ENCODE measurements at regions not wholly inside any gene's neighbourhood (a gene's known extent, or its start where the extent isn't known, plus 50 kb on each side); places are given as distances from the start of the nearest gene placed in this dataset.

DNA sequence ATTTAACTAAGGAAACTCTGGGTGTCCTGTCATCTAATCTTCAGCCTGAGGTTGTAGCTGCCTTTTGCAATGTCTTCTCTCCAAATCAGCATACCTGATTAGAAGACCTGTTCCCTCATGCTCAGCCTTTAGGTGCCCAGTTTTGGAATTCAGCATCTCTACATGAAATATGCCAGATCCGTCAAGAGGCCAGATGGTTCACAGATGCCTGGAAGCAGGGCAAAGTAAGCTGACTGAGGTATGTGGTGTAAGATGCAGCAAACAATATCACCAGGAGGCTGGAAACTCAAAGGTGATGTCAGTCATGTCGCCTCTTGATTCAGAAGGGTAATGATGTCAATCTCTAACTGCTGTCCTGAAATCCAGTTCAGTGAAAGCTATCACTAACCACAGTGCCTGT lies 324.4 kb downstream of the PRELID2 start:
- ChIA-PET POLR2A (ENCODE audit: low non-redundant PET) (no interaction called here), CTCF (no interaction called here)
- intact Hi-C loops (cut with micrococcal nuclease; ENCODE audit: unreplicated experiment) = no loop called here
- Histone ChIP-seq H3K36me3 (ENCODE audit: insufficient read depth, low read length, poor library complexity, severe bottlenecking) (no peaks in the 10 kb centered on the region), H3K27me3 (replicated peaks; ENCODE audit: insufficient read depth, low read depth, low read length, poor library complexity) (no peaks in the 10 kb centered on the region), H3K4me1 (ENCODE audit: insufficient read depth, low read length, poor library complexity, severe bottlenecking) (peaks cover 31% of the 10 kb centered on the region), H3K4me3 (ENCODE audit: low read depth, low read length, poor library complexity, severe bottlenecking) (no peak overlapping the region), H3K27ac (ENCODE audit: low read depth, low read length, poor library complexity, severe bottlenecking) (no peak overlapping the region), H3K9me3 (ENCODE audit: low read depth, low read length, poor library complexity, severe bottlenecking) (no peaks in the 10 kb centered on the region)
- BruUV-seq (replicated peaks) = no TSS peak
- no peak for DNase-seq (ENCODE audit: low spot score)
- TF ChIP-seq, protein P1, sequence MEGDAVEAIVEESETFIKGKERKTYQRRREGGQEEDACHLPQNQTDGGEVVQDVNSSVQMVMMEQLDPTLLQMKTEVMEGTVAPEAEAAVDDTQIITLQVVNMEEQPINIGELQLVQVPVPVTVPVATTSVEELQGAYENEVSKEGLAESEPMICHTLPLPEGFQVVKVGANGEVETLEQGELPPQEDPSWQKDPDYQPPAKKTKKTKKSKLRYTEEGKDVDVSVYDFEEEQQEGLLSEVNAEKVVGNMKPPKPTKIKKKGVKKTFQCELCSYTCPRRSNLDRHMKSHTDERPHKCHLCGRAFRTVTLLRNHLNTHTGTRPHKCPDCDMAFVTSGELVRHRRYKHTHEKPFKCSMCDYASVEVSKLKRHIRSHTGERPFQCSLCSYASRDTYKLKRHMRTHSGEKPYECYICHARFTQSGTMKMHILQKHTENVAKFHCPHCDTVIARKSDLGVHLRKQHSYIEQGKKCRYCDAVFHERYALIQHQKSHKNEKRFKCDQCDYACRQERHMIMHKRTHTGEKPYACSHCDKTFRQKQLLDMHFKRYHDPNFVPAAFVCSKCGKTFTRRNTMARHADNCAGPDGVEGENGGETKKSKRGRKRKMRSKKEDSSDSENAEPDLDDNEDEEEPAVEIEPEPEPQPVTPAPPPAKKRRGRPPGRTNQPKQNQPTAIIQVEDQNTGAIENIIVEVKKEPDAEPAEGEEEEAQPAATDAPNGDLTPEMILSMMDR (conservative IDR thresholded peaks at IDR 0.05; ENCODE audit: low read depth, low read length) = no peak
- TF ChIP-seq EZH2 (IDR thresholded peaks at IDR 0.05; ENCODE audit: borderline replicate concordance, low read depth, low read length, poor library complexity, severe bottlenecking) = no peak

GRCh38 chr5:145510324-145510723 lies 324.8 kb downstream of the PRELID2 start:
- Histone ChIP-seq H3K4me1 (ENCODE audit: insufficient read depth, low read length, poor library complexity, severe bottlenecking) (peaks cover 31% of the 10 kb centered on the region), H3K27me3 (replicated peaks; ENCODE audit: insufficient read depth, low read depth, low read length, poor library complexity) (no peaks in the 10 kb centered on the region), H3K36me3 (ENCODE audit: insufficient read depth, low read length, poor library complexity, severe bottlenecking) (no peaks in the 10 kb centered on the region), H3K27ac (ENCODE audit: low read depth, low read length, poor library complexity, severe bottlenecking) (no peak overlapping the region), H3K4me3 (ENCODE audit: low read depth, low read length, poor library complexity, severe bottlenecking) (no peak overlapping the region), H3K9me3 (ENCODE audit: low read depth, low read length, poor library complexity, severe bottlenecking) (no peaks in the 10 kb centered on the region)
- intact Hi-C loops (cut with micrococcal nuclease; ENCODE audit: unreplicated experiment) = no loop called here
- ChIA-PET CTCF (no interaction called here), POLR2A (ENCODE audit: low non-redundant PET) (no interaction called here)
- no peak for TF ChIP-seq EZH2 (IDR thresholded peaks at IDR 0.05; ENCODE audit: borderline replicate concordance, low read depth, low read length, poor library complexity, severe bottlenecking)
- TF ChIP-seq, protein P1 (conservative IDR thresholded peaks at IDR 0.05; ENCODE audit: low read depth, low read length) = no peak
- no TSS peak for BruUV-seq (replicated peaks)
- peak; percentile 29 for DNase-seq (ENCODE audit: low spot score)

GRCh38 chr5:145509336-145510136 lies 325.6 kb downstream of the PRELID2 start:
- POLR2A ChIA-PET (ENCODE audit: low non-redundant PET) = no interaction called here

More at GRCh38 chr5:145509336-145510136, 325.6 kb downstream of the PRELID2 start:
- no peak overlapping the region for H3K4me3 ChIP-seq (ENCODE audit: low read depth, low read length, poor library complexity, severe bottlenecking)
- no TSS peak for BruUV-seq (replicated peaks)
- H3K4me1 ChIP-seq (ENCODE audit: insufficient read depth, low read length, poor library complexity, severe bottlenecking) = peaks cover 31% of the 10 kb centered on the region
- intact Hi-C loops (cut with micrococcal nuclease; ENCODE audit: unreplicated experiment) = no loop called here
- H3K36me3 ChIP-seq (ENCODE audit: insufficient read depth, low read length, poor library complexity, severe bottlenecking) = no peaks in the 10 kb centered on the region
- no peak overlapping the region for H3K27ac ChIP-seq (ENCODE audit: low read depth, low read length, poor library complexity, severe bottlenecking)
- TF ChIP-seq, protein P1 (conservative IDR thresholded peaks at IDR 0.05; ENCODE audit: low read depth, low read length) = no peak
- no peak for TF ChIP-seq EZH2 (IDR thresholded peaks at IDR 0.05; ENCODE audit: borderline replicate concordance, low read depth, low read length, poor library complexity, severe bottlenecking)
- CTCF ChIA-PET = no interaction called here
- no peak for DNase-seq (ENCODE audit: low spot score)
- H3K27me3 ChIP-seq (replicated peaks; ENCODE audit: insufficient read depth, low read depth, low read length, poor library complexity) = no peaks in the 10 kb centered on the region
- H3K9me3 ChIP-seq (ENCODE audit: low read depth, low read length, poor library complexity, severe bottlenecking) = no peaks in the 10 kb centered on the region

All from A673 (cell line).